GM19239 (cell line): ENCODE measurements at regions not wholly inside any gene's neighbourhood (a gene's known extent, or its start where the extent isn't known, plus 50 kb on each side); places are given as distances from the start of the nearest gene placed in this dataset.

ENCODE experiments used
- DNase-seq: peaks from one replicate; pipeline ENCODE4 v3.0.0; 2011; ENCODE audit warnings: low spot score; ENCODE audit not compliant: insufficient read length
- FAIRE-seq: peaks from 2 replicates; lab custom pipeline; 2011; peaks lifted over from hg19 to GRCh38; lab: Jason Lieb, UNC

DNA sequence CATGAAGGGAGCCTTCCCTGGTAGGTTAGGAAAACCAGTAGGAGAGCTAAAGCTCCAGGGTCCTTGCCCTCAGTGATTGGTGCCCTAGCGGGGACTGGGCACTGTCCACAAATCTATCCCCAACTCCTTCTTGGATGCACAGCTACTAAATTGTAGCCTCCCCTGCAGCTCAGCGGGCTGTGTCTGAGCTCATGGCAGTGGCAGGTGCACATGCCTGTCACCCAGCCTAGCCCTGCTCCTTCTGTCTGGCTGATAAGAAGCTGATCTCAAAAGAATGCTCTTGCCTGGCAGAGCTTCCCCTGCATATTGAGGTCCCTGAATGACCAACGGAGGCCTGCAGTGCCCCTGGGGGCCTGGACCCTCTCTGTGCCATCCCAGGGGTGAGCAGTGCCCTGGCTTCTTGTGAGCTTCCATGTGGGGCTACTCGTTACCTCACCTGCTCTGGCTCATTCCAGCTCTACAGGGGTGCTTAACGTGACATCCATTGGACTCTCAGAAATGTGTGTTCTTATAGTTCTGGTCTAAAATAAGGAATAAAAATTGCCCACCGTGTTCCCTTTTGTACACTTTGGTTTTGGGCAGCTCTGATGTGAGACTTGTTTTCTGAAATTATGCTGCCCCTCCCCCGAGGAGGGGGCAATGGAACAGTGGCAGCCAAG is 59.8 kb upstream of the ANTXRL start:
- FAIRE-seq (no peak), DNase-seq (no peak)

DNA sequence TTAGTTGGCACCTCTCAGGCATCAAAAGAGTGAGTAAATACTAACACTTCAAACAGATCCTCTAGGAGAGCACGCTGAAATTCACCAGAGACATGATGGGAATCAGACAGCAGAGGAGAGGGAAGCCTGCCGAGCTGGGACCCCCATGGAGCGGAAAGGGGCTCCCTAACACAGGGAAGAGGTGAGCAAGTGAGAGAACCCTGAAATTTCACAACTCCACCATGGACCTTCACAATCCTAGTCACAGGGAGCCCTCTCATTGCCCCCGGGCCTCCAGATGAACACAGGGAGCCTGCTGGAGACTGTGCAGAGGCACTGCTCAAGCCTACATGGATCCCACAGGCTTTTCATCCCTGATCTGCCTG is 59.2 kb upstream of the ANTXRL start:
- FAIRE-seq (no peak), DNase-seq (no peak)

DNA sequence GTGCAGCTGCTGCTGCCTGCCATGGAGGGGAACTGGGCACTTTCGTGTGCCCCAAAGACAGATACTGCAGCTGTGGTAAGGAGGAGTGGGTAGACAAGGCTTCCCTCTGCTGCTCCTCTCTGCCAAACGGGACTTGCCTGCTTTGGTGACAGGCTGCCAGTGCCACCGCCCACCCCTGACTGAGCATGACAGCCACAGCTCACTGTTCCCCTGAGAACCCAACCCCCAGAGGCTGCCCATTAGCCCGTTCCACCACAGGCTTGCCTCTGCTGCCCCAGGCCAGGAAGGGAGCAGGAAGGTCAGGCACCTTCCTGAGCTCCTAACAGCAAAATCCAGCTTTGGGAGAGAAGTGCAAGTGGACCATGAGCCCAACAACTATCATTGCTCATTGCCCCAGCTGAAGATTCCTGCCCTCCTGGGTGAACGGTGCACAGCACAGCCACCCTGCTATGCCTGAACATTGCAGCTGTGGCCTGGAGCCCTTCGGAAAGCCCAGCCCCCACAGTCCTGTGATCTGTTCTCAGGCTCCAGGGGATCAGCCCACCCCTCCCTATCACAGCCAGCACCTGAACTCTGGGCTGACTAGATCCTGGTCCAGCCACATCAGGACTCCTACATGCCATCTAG is 58.7 kb upstream of the ANTXRL start:
- DNase-seq = no peak

DNA sequence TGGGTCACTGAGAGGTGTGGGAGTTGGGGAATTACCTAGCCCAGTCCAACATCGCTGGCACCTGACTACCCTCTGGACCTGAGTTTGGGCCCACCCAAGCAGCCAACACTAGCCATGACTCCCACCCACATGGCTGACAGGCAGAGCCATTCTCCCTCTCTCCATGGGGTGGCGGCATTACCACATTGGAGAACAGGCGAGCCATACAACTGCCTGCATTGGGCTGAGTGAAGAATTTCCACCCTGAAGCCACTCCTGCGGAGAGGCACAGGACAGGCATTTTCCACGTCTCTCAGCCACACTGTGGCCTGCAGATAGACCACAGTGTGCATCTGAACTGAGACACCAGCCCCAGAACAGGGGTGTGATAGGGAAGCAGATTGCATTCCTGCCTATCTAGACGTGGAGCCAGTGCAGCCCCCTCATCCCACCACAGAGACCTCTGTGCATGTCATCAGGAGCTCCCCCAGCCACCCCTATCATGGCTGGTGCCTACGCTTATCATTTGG is 58.2 kb upstream of the ANTXRL start:
- peak; percentile 79 for DNase-seq

More for the DNA sequence above, 58.7 kb upstream of the ANTXRL start:
- no peak for FAIRE-seq

DNA sequence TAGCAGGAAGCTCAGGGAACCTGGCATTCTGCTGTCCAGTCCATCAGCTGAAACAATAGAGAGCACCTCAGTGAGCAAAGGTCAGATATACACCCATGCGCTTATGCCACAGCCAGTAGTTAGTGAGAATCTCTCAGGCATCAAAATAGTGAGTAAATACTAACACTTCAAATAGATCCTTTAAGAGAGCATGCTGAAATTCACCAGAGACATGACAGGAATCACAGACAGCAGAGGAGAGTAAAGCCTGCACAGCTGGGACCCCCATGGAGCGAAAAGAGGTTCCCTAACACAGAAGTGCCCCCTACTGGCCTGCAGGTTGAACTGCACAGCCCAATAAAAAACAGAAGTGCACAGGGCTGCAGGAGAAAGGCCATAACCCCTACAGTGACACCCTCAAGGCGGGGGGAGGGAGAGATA is 57.6 kb upstream of the ANTXRL start:
- no peak for FAIRE-seq
- DNase-seq = peak; percentile 40

More for the DNA sequence above, 58.2 kb upstream of the ANTXRL start:
- FAIRE-seq = no peak

DNA sequence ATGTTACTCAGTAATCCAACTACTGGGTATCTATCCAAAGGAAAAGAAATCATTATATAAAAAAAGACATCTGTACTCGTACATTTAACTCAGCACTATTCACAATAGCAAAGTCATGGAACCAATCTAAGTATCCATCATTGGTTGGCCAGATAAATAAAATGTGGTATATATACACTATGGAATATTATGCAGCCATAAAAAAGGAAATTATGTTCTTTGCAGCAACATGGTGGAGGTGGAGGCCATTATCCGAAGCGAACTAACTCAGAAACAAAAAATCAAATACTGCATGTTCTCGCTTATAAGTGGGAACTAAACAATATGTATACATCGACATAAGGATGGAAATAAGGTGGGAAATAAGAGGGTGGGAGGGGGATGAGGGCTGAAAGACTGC is 56.2 kb upstream of the ANTXRL start:
- DNase-seq = no peak
- no peak for FAIRE-seq

DNA sequence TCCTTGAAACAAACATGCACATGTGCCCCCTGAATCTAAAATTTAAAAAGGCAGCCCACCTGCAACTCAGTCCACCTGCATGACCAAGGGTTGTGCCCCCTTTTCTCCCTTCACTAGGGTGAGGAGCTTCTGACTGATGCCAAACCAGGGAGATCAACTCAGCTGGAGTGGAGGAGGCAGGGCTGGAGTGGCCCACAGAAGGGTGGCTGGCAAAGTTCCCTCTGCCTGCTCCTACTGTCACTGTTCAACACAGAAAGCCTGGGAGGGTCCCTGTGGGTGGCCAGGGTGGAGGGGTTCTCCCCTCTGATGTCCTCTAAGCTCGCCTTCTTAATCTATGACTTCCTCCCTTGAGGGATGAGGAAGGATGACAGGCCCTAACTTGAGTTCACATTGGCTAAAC is 55.7 kb upstream of the ANTXRL start:
- no peak for FAIRE-seq
- DNase-seq = no peak

DNA sequence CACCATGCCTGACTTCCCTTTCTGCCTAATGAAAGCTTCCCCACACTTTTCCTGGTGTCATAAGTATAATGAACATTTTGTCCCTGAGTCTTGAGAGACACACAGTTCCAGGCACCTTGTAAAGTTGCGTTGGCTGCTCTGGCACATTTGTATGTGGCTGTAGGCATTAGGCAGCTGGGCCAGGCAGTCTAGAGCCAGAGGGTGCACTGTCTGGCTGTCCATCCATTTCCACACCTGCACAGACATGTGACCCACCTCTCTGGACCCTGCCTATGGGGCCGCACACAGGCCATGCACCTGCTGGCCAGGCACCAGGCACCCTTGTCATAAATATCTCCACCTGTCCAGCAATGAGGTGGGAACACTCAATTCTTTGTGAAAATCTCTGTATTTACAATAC is 54.7 kb upstream of the ANTXRL start:
- FAIRE-seq = no peak
- no peak for DNase-seq

DNA sequence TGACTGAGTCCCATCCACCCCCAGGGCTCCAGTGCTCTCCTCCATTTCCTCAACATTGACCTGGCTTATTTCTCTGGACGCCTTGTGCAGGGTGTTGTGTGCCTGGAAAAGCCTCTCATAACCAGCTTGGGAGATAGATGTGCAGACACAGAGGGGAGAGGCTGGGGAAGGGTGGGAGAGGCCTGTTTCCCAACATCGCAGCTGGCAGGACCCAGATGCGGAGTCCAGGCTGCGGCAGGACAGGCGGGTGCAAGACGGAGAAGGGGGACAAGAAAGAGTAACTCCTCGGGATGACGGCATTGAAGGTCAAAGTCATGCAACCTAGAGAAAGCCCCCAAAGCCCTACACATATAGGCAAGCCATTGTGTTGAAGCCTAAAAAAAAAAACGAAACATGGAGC is 54.1 kb upstream of the ANTXRL start:
- DNase-seq = no peak

DNA sequence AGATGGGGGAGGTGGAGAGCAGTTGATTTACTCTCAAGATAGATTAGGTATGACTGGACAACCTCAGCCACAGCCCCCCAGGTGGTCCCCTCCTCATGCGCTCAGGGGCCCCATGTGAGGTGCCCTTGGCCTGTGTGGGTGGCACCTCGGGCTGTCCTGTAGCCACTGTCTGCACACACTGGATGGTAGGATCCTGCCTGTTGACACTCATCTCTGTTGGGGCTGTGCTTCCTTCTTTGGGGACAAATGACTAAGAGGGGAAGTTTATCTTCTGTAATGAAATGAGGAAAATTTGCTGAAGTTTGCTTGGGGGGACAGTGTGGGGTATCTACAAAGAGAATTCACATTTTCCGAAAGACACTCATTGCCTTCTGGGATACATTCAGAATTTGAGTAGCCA is 53.6 kb upstream of the ANTXRL start:
- FAIRE-seq (no peak), DNase-seq (no peak)

More for the DNA sequence above, 54.1 kb upstream of the ANTXRL start:
- FAIRE-seq = no peak

DNA sequence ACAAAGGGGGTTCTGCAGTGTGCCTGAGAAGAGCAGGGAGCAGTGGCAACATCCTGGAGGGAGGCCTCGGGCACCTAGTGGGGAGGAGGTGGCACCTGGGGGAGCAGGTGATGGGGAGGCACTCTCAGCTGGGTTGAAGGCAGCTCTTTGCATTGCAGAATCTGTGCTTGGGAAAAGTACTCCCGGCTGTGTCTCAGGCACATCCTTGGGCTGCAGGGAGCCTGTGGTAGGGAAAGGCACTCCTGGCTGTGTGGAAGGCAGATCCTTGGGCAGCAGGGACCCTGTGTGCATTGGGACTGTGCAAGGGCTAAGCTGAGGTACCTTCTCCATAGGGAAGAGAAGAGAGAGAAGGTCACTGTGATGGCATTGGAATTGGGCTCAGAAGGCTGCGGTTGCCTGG is 52.8 kb upstream of the ANTXRL start:
- DNase-seq (no peak), FAIRE-seq (no peak)

DNA sequence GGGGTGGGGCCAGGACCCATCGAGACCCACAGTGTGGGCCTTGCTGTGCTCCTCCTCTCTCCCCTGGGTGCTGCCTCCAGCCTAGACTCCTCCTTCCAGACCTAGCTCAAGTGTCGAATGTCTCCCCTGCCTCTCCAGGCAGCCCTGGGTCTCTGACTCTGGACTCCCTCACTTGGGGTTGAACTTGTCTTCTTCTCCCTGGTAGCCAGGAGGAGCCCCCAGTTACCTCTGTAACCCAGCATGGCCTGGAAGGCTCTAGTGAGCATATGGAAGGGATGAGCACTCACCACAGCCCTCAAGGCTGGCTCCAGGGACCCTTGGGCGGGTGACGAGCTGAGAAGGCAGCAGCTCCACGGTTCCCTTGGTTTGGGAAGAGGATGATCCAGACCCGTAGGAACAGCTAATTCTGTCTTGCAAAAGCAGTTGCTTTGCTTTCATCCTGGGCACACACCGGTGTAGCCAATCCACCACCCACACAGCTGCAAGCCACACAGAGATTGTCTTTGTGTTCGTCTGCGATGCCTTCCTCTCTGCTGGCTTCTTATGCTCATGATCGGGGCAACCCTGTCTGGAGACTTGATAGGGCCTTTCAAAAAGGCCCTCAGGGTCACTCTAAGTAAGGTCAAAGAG is 52.3 kb upstream of the ANTXRL start:
- DNase-seq = no peak
- no peak for FAIRE-seq

DNA sequence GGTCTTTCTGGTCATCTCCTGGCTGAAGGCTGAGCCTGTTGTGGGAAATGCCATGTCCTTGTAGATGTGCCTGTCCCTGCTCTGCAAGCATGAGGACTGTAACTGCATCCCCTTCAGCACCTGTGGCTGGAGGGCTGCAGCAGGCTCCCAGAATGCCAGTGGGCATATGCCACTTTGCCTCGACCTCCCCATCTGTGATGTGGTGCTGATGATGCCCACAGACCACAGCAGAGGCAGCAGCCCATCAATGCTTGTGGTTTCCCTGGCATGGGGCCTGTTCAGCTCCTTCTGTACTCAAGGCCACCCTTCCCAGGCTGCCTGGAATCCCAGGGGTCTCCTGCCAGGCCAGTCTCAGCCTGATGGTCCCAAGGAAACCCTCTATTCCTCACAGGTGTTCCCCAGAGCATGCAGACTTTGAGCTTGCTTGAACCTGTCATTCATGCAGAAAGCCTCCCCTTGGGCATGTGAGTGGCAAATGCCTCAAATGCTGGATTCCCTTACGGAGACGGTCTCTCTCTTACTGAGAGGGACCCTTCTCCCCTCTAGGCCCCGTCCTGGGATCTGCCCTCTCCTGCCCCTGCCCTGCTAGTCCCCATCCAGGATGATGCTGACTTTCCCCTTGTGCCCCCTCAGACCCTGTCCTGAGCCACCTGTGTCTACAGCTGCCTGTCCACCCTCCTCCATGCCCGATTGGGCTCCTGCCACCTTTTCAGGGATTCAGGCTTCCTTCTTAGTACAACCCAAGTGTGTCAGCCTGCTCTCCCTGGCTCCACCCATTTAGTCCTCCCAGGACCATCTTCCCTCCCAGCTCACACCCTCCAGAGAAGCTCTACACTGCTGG is 50.9 kb upstream of the ANTXRL start:
- no peak for FAIRE-seq
- no peak for DNase-seq

DNA sequence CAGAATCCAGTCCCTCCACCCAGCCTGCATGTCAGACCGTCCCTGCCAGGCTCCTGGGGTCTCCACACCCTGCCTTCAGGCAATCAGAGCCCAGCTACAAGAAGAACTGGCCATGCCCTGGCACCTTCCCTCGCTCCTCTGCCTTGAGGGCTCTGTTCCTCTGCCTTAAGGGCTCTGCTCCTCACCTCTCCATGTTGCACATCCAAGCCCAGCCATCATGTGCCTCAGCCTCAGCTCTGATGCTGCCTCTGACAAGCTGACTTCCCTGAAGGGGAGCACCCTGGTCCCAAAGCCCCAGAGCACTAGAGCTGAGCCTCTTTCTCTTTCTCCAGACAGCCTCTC is 50.3 kb upstream of the ANTXRL start:
- no peak for DNase-seq
- FAIRE-seq = no peak

DNA sequence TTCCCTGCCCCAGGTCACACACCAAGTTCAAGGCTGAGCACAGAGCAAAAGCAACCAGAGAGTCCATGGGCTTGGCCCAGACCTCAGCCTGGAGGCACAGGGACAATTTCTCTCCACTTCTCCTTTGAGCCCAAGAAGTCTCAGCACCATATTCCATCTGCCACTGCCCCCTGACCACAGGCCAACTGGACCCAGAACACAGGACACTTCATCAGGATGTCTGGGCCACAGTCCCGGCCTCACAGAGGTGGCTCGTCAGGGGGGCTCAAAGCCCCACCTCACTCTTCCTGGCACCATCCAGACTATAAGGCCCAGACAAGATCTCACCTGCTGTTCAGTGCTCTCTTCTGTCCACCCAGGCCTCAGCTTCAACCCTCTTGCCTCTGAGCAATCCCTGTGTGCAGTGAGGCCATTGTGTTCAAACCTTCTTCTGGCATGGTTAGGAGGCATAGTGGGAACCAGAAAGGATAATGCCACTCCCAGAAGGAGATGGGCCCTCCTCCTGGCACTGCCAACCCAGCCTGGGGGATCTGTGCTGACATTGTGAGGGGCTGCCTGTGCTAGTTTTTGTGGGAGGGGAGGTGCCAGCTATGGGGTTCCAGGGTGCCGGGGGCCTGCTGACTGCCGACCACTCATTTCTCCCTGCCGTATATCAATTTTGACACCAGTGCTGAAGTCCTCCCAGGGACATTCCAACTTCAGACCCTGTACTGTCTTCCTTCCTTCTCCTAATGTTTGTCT is 49.7 kb upstream of the ANTXRL start:
- DNase-seq (no peak), FAIRE-seq (no peak)
